ENCODE measurements at regions not wholly inside any gene's neighbourhood (a gene's known extent, or its start where the extent isn't known, plus 50 kb on each side); places are given as distances from the start of the nearest gene placed in this dataset.
"Not testable (repeated sequence)": the region's sequence is repeated elsewhere in the genome, so short reads cannot be mapped to it uniquely, and the experiment has no call there.

- ATAC-seq (no peak), DNase-seq (no peak)
- intact Hi-C loops (cut with DNase I), result no loop called here
- no peaks in the 10 kb centered on the region for H3K27me3 ChIP-seq (ENCODE audit: insufficient read depth in 3 of 3, low read length in 2 of 3)
- H3K27ac ChIP-seq, result no peak overlapping the region
- no peak for TF ChIP-seq CTCF (IDR thresholded peaks at IDR 0.05)
- 7 to 14% (median 9%) methylated on average over 1 of the region's 1 CpG for WGBS, 3 donors
- H3K9me3 ChIP-seq, result no peaks in the 10 kb centered on the region
- H3K36me3 ChIP-seq (ENCODE audit: insufficient read depth in 1 of 2, low read depth in 1 of 2), result no peaks in the 10 kb centered on the region
- no peak overlapping the region for H3K4me3 ChIP-seq
- no peaks in the 10 kb centered on the region for H3K4me1 ChIP-seq
These were observed 77.8 kb downstream of the VIP start for GRCh38 chr6:152828431-152828830.

DNA sequence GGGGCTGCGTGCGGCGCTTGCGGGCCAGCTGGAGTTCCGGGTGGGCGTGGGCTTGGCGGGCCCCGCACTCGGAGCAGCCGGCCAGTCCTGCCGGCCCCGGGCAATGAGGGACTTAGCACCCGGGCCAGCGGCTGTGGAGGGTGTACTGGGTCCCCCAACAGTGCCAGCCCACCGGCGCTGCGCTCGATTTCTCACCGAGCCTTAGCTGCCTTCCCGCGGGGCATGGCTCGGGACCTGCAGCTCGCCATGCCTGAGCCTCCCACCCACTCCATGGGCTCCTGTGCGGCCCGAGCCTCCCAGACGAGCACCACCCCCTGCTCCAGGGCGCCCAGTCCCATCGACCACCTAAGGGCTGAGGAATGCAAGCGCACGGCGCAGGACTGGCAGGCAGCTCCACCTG is 83.8 kb downstream of the VIP start:
- H3K4me3 ChIP-seq; H3K9me3 ChIP-seq; ATAC-seq; intact Hi-C loops (cut with DNase I); H3K27me3 ChIP-seq (ENCODE audit: insufficient read depth in 3 of 3, low read length in 2 of 3); H3K4me1 ChIP-seq; H3K36me3 ChIP-seq (ENCODE audit: insufficient read depth in 1 of 2, low read depth in 1 of 2); DNase-seq; H3K27ac ChIP-seq: not testable (repeated sequence)
- WGBS, 3 donors, result 95 to 96% (median 95%) methylated on average over 19 to 31 of the region's 31 CpGs

- ATAC-seq, result no peak
- H3K9me3 ChIP-seq, result no peaks in the 10 kb centered on the region
- no peak overlapping the region for H3K4me3 ChIP-seq
- 5 to 11% (median 11%) methylated on average over 1 of the region's 1 CpG for WGBS, 3 donors
- no peaks in the 10 kb centered on the region for H3K4me1 ChIP-seq
- intact Hi-C loops (cut with DNase I), result no loop called here
- DNase-seq, result no peak
- no peak overlapping the region for H3K27ac ChIP-seq
- H3K36me3 ChIP-seq (ENCODE audit: insufficient read depth in 1 of 2, low read depth in 1 of 2), result no peaks in the 10 kb centered on the region
- TF ChIP-seq CTCF (IDR thresholded peaks at IDR 0.05), result no peak
- H3K27me3 ChIP-seq (ENCODE audit: insufficient read depth in 3 of 3, low read length in 2 of 3), result no peaks in the 10 kb centered on the region
These were observed 85.9 kb downstream of the VIP start for GRCh38 chr6:152836523-152836922.

DNA sequence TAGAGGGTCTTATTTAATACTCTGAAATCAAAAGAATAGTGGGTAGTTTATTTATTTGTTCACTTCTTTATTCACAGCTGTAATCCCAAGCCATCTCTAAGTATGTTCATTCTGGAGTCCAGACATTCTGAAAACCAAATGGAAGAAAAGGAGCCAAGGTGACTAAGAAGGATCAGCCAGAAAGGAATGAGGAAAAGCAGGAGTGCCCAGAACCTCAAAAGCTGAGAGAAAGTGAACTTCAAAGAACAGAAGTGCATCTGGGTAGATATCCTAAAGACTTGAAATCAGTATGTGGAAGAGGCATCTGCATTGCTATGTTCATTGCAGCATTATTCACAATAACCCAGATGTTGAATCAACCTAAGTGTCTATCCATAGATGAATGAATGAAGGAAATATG is 94.8 kb downstream of the VIP start:
- Histone ChIP-seq H3K27me3 (ENCODE audit: insufficient read depth in 3 of 3, low read length in 2 of 3) (no peaks in the 10 kb centered on the region), H3K27ac (no peak overlapping the region), H3K9me3 (no peaks in the 10 kb centered on the region), H3K4me1 (no peaks in the 10 kb centered on the region), H3K4me3 (no peak overlapping the region), H3K36me3 (ENCODE audit: insufficient read depth in 1 of 2, low read depth in 1 of 2) (no peaks in the 10 kb centered on the region)
- ATAC-seq (no peak), DNase-seq (no peak)
- intact Hi-C loops (cut with DNase I), result no loop called here
- no peak for TF ChIP-seq CTCF (IDR thresholded peaks at IDR 0.05)

- no peaks in the 10 kb centered on the region for H3K27me3 ChIP-seq (ENCODE audit: insufficient read depth in 3 of 3, low read length in 2 of 3)
- DNase-seq, result no peak
- 86 to 87% (median 87%) methylated on average over 5 of the region's 5 CpGs for WGBS, 3 donors
- no peak for ATAC-seq
- H3K4me1 ChIP-seq, result no peaks in the 10 kb centered on the region
- intact Hi-C loops (cut with DNase I), result no loop called here
- H3K4me3 ChIP-seq, result no peak overlapping the region
- H3K9me3 ChIP-seq, result no peaks in the 10 kb centered on the region
- no peaks in the 10 kb centered on the region for H3K36me3 ChIP-seq (ENCODE audit: insufficient read depth in 1 of 2, low read depth in 1 of 2)
- no peak for TF ChIP-seq CTCF (IDR thresholded peaks at IDR 0.05)
- H3K27ac ChIP-seq, result no peak overlapping the region
These were observed 96.2 kb downstream of the VIP start for GRCh38 chr6:152846825-152847224.

All from psoas muscle (tissue), 7 donors.